Osteocyte (in vitro differentiated cells): ENCODE measurements at regions not wholly inside any gene's neighbourhood (a gene's known extent, or its start where the extent isn't known, plus 50 kb on each side); places are given as distances from the start of the nearest gene placed in this dataset.
A peak's percentile ranks its signal among the peaks of the same experiment; 100 is the strongest.

Experiments used
- DNase-seq: peaks from one replicate; pipeline ENCODE4 v3.0.0; 2021; ENCODE audit warnings: mixed read lengths; ENCODE audit not compliant: unreplicated experiment; ENCODE audit errors: extremely low spot score
- H3K27ac Mint-ChIP-seq: one replicate; pipeline ENCODE4 v1.8.0; 2021; ENCODE audit warnings: mild to moderate bottlenecking, mixed read lengths; ENCODE audit not compliant: unreplicated experiment
- H3K27me3 Mint-ChIP-seq: one replicate; pipeline ENCODE4 v1.8.0; 2021; ENCODE audit warnings: mixed read lengths; ENCODE audit not compliant: unreplicated experiment
- H3K36me3 Mint-ChIP-seq: one replicate; pipeline ENCODE4 v1.8.0; 2021; ENCODE audit warnings: mixed read lengths; ENCODE audit not compliant: unreplicated experiment
- H3K4me1 Mint-ChIP-seq: one replicate; pipeline ENCODE4 v1.8.0; 2021; ENCODE audit warnings: mixed read lengths; ENCODE audit not compliant: unreplicated experiment
- H3K4me3 Mint-ChIP-seq: one replicate; pipeline ENCODE4 v1.8.0; 2021; ENCODE audit warnings: mild to moderate bottlenecking, moderate library complexity, mixed read lengths; ENCODE audit not compliant: unreplicated experiment
- H3K9me3 Mint-ChIP-seq: one replicate; pipeline ENCODE4 v1.8.0; 2021; ENCODE audit warnings: mixed read lengths; ENCODE audit not compliant: unreplicated experiment
- TF ChIP-seq, protein P1 (sequence below): fragments of 200-600 bp; sonication (generic); IDR thresholded peaks from 2 replicates; pipeline ENCODE4 v1.5.0; 2021; ENCODE audit warnings: antibody characterized with exemption, mild to moderate bottlenecking, moderate library complexity

DNA sequence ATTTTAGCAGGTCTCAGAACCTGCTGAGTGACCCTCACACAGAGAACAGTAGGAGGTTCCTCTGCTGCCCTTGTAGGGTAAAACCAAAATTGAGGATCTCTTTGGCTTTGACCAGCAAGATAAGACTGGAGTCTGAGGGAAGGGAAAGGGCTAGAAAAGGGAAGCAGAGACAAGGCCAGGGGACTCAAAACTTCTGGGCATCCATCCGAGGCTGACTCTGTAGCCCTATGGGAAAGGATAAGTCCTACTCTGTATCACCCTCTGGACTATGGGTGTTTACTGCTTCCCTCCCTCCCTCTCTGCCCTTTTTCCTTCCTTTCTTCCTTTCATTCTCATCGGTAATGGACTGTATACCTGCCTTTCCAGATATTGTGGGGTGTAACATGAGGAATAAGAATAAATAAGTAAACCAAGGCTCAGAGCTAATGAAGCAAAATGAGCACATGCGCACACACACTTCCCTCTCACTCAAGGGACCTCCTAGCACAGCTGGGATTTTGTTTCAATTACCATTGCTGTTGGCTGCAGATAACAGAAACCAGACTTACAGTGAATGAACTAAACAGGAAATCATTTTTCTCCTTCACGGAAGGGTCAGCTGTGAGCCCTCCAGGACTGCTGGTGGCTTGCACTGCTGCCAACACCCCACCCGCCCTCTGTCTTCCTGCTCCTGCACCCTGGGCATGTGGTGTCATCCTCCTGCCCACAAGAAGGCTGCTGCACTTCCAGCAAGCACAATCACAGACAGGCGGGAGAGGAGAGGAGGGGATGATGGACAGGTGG is 404.4 kb upstream of the CCDC196 start:
- Mint-ChIP-seq H3K9me3 (peaks cover 6% of the 10 kb centered on the region), H3K27ac (no peak overlapping the region), H3K4me3 (no peak overlapping the region), H3K4me1 (no peaks in the 10 kb centered on the region), H3K27me3 (no peaks in the 10 kb centered on the region), H3K36me3 (no peaks in the 10 kb centered on the region)
- no peak for DNase-seq
- TF ChIP-seq, protein P1, sequence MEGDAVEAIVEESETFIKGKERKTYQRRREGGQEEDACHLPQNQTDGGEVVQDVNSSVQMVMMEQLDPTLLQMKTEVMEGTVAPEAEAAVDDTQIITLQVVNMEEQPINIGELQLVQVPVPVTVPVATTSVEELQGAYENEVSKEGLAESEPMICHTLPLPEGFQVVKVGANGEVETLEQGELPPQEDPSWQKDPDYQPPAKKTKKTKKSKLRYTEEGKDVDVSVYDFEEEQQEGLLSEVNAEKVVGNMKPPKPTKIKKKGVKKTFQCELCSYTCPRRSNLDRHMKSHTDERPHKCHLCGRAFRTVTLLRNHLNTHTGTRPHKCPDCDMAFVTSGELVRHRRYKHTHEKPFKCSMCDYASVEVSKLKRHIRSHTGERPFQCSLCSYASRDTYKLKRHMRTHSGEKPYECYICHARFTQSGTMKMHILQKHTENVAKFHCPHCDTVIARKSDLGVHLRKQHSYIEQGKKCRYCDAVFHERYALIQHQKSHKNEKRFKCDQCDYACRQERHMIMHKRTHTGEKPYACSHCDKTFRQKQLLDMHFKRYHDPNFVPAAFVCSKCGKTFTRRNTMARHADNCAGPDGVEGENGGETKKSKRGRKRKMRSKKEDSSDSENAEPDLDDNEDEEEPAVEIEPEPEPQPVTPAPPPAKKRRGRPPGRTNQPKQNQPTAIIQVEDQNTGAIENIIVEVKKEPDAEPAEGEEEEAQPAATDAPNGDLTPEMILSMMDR, result no peak

DNA sequence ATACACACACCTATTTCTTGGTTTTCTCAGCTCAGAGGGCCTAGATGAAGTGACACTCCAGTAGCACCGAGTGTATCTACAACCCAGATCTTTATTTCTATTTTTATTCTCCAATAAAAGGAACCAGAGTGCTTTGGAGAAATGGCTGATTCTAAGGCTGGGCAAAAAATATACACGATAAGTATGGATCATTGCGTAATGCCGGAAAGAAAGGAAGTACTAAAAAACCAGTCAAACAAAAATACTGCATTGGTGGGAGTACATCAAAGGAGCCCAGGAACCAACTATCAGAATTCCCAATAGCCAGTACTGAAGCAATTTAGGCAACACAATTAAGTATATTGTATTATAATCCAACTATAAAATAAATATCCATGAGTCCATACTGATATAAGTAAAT is 400.9 kb upstream of the CCDC196 start:
- Mint-ChIP-seq H3K4me3 (no peak overlapping the region), H3K4me1 (peaks cover 4% of the 10 kb centered on the region), H3K36me3 (no peaks in the 10 kb centered on the region), H3K27me3 (no peaks in the 10 kb centered on the region), H3K27ac (no peak overlapping the region), H3K9me3 (peaks cover 9% of the 10 kb centered on the region)
- DNase-seq, result no peak
- TF ChIP-seq, protein P1, result no peak

DNA sequence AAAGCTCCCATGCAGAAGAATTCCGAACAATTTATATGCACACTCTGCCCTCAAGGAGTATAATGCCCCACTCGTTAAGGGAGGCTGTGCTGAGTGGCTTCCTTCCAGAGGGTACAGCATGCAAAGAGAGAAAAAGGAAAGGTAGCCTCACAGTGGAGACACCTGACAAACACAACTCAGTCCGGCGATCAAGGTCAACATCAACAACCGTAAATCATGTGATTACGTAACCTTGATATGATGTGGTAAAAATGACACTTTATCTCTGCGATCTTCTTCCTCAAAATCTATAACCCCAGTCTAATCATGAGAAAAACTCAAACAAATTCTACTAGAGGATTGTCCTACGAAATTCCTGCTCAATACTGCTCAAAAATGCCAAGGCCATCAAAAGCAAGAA is 400.5 kb upstream of the CCDC196 start:
- Mint-ChIP-seq H3K4me3 (no peak overlapping the region), H3K27ac (no peak overlapping the region), H3K9me3 (peaks cover 9% of the 10 kb centered on the region), H3K36me3 (no peaks in the 10 kb centered on the region), H3K27me3 (no peaks in the 10 kb centered on the region), H3K4me1 (peaks cover 4% of the 10 kb centered on the region)
- no peak for DNase-seq
- TF ChIP-seq, protein P1, result no peak

DNA sequence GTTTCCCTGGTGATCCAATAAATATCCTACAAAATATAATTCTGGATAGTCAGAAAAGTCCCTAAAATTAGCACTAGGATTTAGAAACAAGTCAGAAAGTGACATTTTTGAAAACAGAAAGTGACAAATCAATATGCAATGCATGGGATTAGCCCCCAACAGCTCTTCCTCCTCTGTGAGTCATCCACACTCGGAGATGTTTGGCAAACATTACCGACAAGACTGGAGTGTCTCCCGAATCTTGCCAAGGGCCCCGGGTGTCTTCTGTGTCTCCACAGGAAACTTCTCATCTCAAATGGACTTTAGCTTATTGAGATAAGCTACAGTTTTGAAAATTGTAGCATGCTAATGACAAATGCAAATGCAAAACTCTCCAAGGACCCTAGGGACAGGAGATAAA is 398.9 kb upstream of the CCDC196 start:
- TF ChIP-seq, protein P1, result no peak
- Mint-ChIP-seq H3K4me1 (peaks cover 4% of the 10 kb centered on the region), H3K9me3 (peaks cover 9% of the 10 kb centered on the region), H3K4me3 (no peak overlapping the region), H3K27ac (no peak overlapping the region), H3K36me3 (no peaks in the 10 kb centered on the region), H3K27me3 (no peaks in the 10 kb centered on the region)
- DNase-seq, result no peak

DNA sequence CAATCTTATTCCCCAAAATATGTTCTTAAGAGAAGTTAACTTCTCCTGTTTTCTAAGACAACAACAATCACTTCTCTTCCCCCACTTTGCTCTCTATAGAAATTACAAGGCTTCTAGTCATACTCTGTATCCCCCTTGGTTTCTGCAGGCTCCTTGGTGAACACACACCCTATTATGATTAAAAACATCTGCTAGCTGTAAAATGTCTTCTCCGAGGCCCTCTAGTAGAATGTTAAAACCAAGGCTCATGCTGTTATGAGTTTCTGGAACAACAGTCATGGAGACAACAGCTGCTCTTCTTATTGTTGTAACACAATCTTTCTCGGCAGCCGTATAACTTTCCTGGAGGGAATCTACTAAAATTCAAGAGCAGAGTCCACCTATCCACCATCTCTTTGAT is 397.5 kb upstream of the CCDC196 start:
- H3K4me1 Mint-ChIP-seq, result peaks cover 4% of the 10 kb centered on the region
- no peaks in the 10 kb centered on the region for H3K36me3 Mint-ChIP-seq
- peaks cover 9% of the 10 kb centered on the region for H3K9me3 Mint-ChIP-seq
- H3K27ac Mint-ChIP-seq, result peak overlapping the region; percentile 70
- no peak for DNase-seq
- H3K4me3 Mint-ChIP-seq, result no peak overlapping the region
- no peaks in the 10 kb centered on the region for H3K27me3 Mint-ChIP-seq
- TF ChIP-seq, protein P1, result no peak
